K562 (cell line): ENCODE measurements at regions not wholly inside any gene's neighbourhood (a gene's known extent, or its start where the extent isn't known, plus 50 kb on each side); places are given as distances from the start of the nearest gene placed in this dataset.

Source experiments
- CTCF ChIP-seq, 3 experiments: IDR thresholded peaks in 2 of 3; conservative IDR thresholded peaks in 1 of 3; 2 replicates each; pipeline ENCODE4 v1.5.1; 2011 to 2012; ENCODE audit warnings: low read length in 3 of 3, mild to moderate bottlenecking in 3 of 3, control low read depth in 2 of 3, improper control_type of control experiment in 1 of 3, inconsistent platforms in 1 of 3, low read depth in 1 of 3, mixed read lengths in 1 of 3, moderate library complexity in 1 of 3; ENCODE audit not compliant: insufficient read depth in 2 of 3
- ETV1 ChIP-seq: fragments of 450-650 bp; conservative IDR thresholded peaks from 2 replicates; pipeline ENCODE4 v1.6.1; 2016; ENCODE audit warnings: missing genetic modification characterization, control low read depth, low read depth, missing compliant biosample characterization
- KDM1A ChIP-seq, 2 experiments: fragments of 450-650 bp; IDR thresholded peaks; 2 replicates each; pipeline ENCODE4 v1.6.1; 2016; ENCODE audit warnings: mild to moderate bottlenecking in 2 of 2
- TF ChIP-seq, protein P1 (sequence below): sonication (generic); formaldehyde crosslinking; IDR thresholded peaks from 2 replicates; pipeline ENCODE4 v1.8.0; 2022; ENCODE audit warnings: missing genetic modification reagents, mild to moderate bottlenecking, borderline replicate concordance
- TF ChIP-seq, protein P2 (sequence below): sonication (generic); formaldehyde crosslinking; IDR thresholded peaks from 2 replicates; pipeline ENCODE4 v1.8.0; 2022; ENCODE audit warnings: mild to moderate bottlenecking, missing genetic modification reagents

DNA sequence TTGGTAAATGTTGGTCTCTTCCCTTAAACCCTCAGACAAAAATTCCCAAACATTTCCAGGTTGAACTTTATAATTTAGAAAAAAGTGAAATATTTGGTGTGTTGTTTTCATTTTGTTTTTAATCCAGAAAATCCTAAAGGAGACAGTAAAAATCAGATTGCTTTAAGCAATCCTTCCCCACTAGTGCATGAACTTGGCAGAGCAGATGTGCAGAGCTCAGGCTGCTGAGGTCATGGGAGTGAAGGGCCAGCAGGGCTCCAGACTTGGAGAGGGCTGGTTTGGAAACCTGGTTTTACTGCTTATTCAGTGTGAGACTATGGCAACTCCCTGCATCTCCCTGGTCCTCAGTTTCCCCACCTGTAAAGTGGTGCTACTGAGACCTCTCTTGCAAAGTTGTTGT, 66.7 kb upstream of the TEX51 start:
- TF ChIP-seq CTCF (IDR thresholded peaks at IDR 0.05 in 2 of 3, conservative IDR thresholded peaks at IDR 0.05 in 1 of 3; ENCODE audit: insufficient read depth in 2 of 3, low read depth in 1 of 3, low read length in 3 of 3) (no peak), KDM1A (IDR thresholded peaks at IDR 0.05) (no peak), ETV1 (tag) (no peak)
- TF ChIP-seq, protein P1, sequence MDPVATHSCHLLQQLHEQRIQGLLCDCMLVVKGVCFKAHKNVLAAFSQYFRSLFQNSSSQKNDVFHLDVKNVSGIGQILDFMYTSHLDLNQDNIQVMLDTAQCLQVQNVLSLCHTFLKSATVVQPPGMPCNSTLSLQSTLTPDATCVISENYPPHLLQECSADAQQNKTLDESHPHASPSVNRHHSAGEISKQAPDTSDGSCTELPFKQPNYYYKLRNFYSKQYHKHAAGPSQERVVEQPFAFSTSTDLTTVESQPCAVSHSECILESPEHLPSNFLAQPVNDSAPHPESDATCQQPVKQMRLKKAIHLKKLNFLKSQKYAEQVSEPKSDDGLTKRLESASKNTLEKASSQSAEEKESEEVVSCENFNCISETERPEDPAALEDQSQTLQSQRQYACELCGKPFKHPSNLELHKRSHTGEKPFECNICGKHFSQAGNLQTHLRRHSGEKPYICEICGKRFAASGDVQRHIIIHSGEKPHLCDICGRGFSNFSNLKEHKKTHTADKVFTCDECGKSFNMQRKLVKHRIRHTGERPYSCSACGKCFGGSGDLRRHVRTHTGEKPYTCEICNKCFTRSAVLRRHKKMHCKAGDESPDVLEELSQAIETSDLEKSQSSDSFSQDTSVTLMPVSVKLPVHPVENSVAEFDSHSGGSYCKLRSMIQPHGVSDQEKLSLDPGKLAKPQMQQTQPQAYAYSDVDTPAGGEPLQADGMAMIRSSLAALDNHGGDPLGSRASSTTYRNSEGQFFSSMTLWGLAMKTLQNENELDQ (CRISPR knock-in tag): no peak
- TF ChIP-seq, protein P2, sequence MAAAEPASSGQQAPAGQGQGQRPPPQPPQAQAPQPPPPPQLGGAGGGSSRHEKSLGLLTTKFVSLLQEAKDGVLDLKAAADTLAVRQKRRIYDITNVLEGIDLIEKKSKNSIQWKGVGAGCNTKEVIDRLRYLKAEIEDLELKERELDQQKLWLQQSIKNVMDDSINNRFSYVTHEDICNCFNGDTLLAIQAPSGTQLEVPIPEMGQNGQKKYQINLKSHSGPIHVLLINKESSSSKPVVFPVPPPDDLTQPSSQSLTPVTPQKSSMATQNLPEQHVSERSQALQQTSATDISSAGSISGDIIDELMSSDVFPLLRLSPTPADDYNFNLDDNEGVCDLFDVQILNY (CRISPR knock-in tag): no peak
